SK-N-SH (cell line): ENCODE measurements at regions not wholly inside any gene's neighbourhood (a gene's known extent, or its start where the extent isn't known, plus 50 kb on each side); places are given as distances from the start of the nearest gene placed in this dataset.

Experiments
- EZH2phosphoT487 ChIP-seq: fragments of 200-600 bp; sonication (generic); IDR thresholded peaks from 2 replicates; pipeline ENCODE4 v1.6.1; 2017; ENCODE audit warnings: low read depth, mixed run types, mild to moderate bottlenecking, antibody characterized with exemption, moderate library complexity, borderline replicate concordance
- GABPA ChIP-seq: IDR thresholded peaks from 2 replicates; pipeline ENCODE4 v1.4.0; 2012; ENCODE audit warnings: low read depth, mild to moderate bottlenecking
- JUND ChIP-seq: IDR thresholded peaks from 2 replicates; pipeline ENCODE4 v1.4.0; 2012
- MXI1 ChIP-seq: IDR thresholded peaks from 2 replicates; pipeline ENCODE4 v1.6.1; 2012; ENCODE audit warnings: mild to moderate bottlenecking, low read depth, low read length, improper control_type of control experiment
- POLR2AphosphoS5 ChIP-seq: IDR thresholded peaks from 2 replicates; pipeline ENCODE4 v1.6.1; 2012; ENCODE audit warnings: low read depth, low read length
- RCOR1 ChIP-seq: fragments of 150-350 bp; IDR thresholded peaks from 2 replicates; pipeline ENCODE4 v1.6.1; 2017; ENCODE audit warnings: antibody characterized with exemption, low read length
- TEAD4 ChIP-seq: IDR thresholded peaks from 2 replicates; pipeline ENCODE4 v1.4.0; 2012; ENCODE audit warnings: mild to moderate bottlenecking, borderline replicate concordance; ENCODE audit not compliant: insufficient read depth
- TF ChIP-seq, protein P1 (sequence below): fragments of 150-350 bp; IDR thresholded peaks from 2 replicates; pipeline ENCODE4 v1.6.1; 2016; ENCODE audit warnings: mild to moderate bottlenecking, low read depth, low read length
- TF ChIP-seq, protein P2 (sequence below): fragments of 200-600 bp; sonication (generic); IDR thresholded peaks from 2 replicates; pipeline ENCODE4 v1.6.1; 2017; ENCODE audit warnings: antibody characterized with exemption, mild to moderate bottlenecking, moderate library complexity
- TF ChIP-seq, protein P3 (sequence below): IDR thresholded peaks from 2 replicates; pipeline ENCODE4 v1.4.0; 2012; ENCODE audit warnings: low read depth

DNA sequence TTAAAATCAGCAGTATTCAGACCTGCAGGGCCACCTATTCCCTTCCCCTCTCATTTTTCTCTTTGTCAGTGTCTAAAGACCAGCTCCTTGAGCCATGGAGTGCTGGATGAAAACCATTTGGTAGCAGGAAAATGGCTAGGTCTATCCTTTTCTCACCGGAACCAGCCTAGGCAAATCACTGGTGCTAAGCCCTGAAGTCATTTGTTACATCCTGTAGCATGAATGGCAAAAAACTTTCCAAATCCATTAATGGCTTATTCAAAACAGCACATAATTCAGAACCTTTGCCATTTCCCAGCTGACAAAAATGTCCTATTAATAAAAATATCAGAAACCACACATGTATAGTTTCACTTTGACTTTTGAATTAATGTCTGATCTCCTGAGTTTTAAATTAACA, 209.5 kb upstream of the E2F8 start:
- TF ChIP-seq, protein P1, sequence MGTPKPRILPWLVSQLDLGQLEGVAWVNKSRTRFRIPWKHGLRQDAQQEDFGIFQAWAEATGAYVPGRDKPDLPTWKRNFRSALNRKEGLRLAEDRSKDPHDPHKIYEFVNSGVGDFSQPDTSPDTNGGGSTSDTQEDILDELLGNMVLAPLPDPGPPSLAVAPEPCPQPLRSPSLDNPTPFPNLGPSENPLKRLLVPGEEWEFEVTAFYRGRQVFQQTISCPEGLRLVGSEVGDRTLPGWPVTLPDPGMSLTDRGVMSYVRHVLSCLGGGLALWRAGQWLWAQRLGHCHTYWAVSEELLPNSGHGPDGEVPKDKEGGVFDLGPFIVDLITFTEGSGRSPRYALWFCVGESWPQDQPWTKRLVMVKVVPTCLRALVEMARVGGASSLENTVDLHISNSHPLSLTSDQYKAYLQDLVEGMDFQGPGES = no peak
- TF ChIP-seq MXI1 (no peak), EZH2phosphoT487 (no peak), GABPA (no peak), RCOR1 (no peak), JUND (no peak), POLR2AphosphoS5 (no peak), TEAD4 (no peak)
- TF ChIP-seq, protein P2, sequence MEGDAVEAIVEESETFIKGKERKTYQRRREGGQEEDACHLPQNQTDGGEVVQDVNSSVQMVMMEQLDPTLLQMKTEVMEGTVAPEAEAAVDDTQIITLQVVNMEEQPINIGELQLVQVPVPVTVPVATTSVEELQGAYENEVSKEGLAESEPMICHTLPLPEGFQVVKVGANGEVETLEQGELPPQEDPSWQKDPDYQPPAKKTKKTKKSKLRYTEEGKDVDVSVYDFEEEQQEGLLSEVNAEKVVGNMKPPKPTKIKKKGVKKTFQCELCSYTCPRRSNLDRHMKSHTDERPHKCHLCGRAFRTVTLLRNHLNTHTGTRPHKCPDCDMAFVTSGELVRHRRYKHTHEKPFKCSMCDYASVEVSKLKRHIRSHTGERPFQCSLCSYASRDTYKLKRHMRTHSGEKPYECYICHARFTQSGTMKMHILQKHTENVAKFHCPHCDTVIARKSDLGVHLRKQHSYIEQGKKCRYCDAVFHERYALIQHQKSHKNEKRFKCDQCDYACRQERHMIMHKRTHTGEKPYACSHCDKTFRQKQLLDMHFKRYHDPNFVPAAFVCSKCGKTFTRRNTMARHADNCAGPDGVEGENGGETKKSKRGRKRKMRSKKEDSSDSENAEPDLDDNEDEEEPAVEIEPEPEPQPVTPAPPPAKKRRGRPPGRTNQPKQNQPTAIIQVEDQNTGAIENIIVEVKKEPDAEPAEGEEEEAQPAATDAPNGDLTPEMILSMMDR = no peak
- TF ChIP-seq, protein P3, sequence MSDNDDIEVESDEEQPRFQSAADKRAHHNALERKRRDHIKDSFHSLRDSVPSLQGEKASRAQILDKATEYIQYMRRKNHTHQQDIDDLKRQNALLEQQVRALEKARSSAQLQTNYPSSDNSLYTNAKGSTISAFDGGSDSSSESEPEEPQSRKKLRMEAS = no peak
